Kidney (tissue), 13 donors: ENCODE measurements at regions not wholly inside any gene's neighbourhood (a gene's known extent, or its start where the extent isn't known, plus 50 kb on each side); places are given as distances from the start of the nearest gene placed in this dataset.

Experiments
- DNase-seq, 5 donors: peaks; one replicate each; pipeline ENCODE4 v3.0.0-alpha.2; 2013 to 2020
- FAIRE-seq: peaks from 2 replicates; lab custom pipeline; 2012; peaks lifted over from hg19 to GRCh38; lab: Jason Lieb, UNC
- H3K27ac ChIP-seq, 2 donors: one replicate each; pipeline ENCODE4 v1.7.0; 2013; ENCODE audit warnings: low read depth in 2 of 2, low read length in 2 of 2, inconsistent platforms in 1 of 2
- H3K27me3 ChIP-seq: one replicate; pipeline ENCODE4 v1.7.1; 2013; ENCODE audit warnings: low read length, inconsistent platforms; ENCODE audit not compliant: control insufficient read depth, insufficient read depth
- H3K36me3 ChIP-seq, 3 donors: one replicate each; pipeline versions ENCODE4 v1.7.0 to v1.7.1; 2013; ENCODE audit warnings: low read length in 3 of 3, control low read depth in 1 of 3, inconsistent platforms in 1 of 3; ENCODE audit not compliant: insufficient read depth in 3 of 3, control insufficient read depth in 2 of 3
- H3K4me1 ChIP-seq, 3 donors: one replicate each; pipeline versions ENCODE4 v1.7.0 to v1.7.1; 2013; ENCODE audit warnings: low read length in 3 of 3, inconsistent platforms in 1 of 3, low read depth in 1 of 3; ENCODE audit not compliant: control insufficient read depth in 2 of 3, insufficient read depth in 2 of 3
- H3K4me3 ChIP-seq, 3 donors: one replicate each; pipeline versions ENCODE4 v1.7.0 to v1.8.1; 2013; ENCODE audit warnings: low read length in 3 of 3, control low read depth in 1 of 3, inconsistent platforms in 1 of 3
- H3K9ac ChIP-seq, 3 donors: one replicate each; pipeline versions ENCODE4 v1.7.0 to v1.7.1; 2013; ENCODE audit warnings: low read length in 3 of 3, control low read depth in 1 of 3, inconsistent platforms in 1 of 3
- H3K9me3 ChIP-seq, 3 donors: one replicate each; pipeline versions ENCODE4 v1.7.0 to v1.7.1; 2013; ENCODE audit warnings: low read length in 3 of 3, control low read depth in 1 of 3, inconsistent platforms in 1 of 3; ENCODE audit not compliant: control insufficient read depth in 2 of 3, insufficient read depth in 1 of 3
- CTCF ChIP-seq: IDR thresholded peaks from 3 replicates; pipeline ENCODE4 v1.5.1; 2012; ENCODE audit warnings: mild to moderate bottlenecking, moderate library complexity, borderline replicate concordance; ENCODE audit not compliant: insufficient read depth; ENCODE audit errors: extremely low read depth
- intact Hi-C: fragments of 100-400 bp; cut with DNase I; formaldehyde crosslinking; loops from one replicate; pipeline ENCODE4 v1.11.1; 2022
- donor health status: control.
- donor health status: control.
- donor health status: control.
- donor health status: control.
- donor health status: control.
- donor health status: DM: yes; HTN: yes; CAD: no.
- donor health status: Normal renal cell carcinoma (clear cell type).

- Histone ChIP-seq H3K9me3 (no peaks in the 10 kb centered on the region), H3K27ac (no peak overlapping the region), H3K4me1 (no peaks in the 10 kb centered on the region), H3K4me3 (no peak overlapping the region), H3K36me3 (no peaks in the 10 kb centered on the region), H3K9ac (no peak overlapping the region), H3K27me3 (no peaks in the 10 kb centered on the region)
- FAIRE-seq (no peak), DNase-seq (no peak)
- TF ChIP-seq CTCF: no peak
- intact Hi-C loops: no loop called here
These were observed 161.5 kb downstream of the RPS29 start for GRCh38 chr14:49424436-49425331.

- TF ChIP-seq CTCF: no peak
- Histone ChIP-seq H3K36me3 (no peaks in the 10 kb centered on the region), H3K4me1 (no peaks in the 10 kb centered on the region), H3K27me3 (no peaks in the 10 kb centered on the region), H3K9ac (no peak overlapping the region), H3K4me3 (no peak overlapping the region), H3K27ac (no peak overlapping the region), H3K9me3 (no peaks in the 10 kb centered on the region)
- intact Hi-C loops: no loop called here
- no peak for FAIRE-seq
- DNase-seq: no peak
These were observed 166.0 kb downstream of the RPS29 start for GRCh38 chr14:49420201-49420600.

- no peaks in the 10 kb centered on the region for H3K9me3 ChIP-seq
- no peak overlapping the region for H3K4me3 ChIP-seq
- FAIRE-seq (no peak), DNase-seq (no peak)
- no peak for TF ChIP-seq CTCF
- no peaks in the 10 kb centered on the region for H3K27me3 ChIP-seq
- no peak overlapping the region for H3K9ac ChIP-seq
- no peaks in the 10 kb centered on the region for H3K4me1 ChIP-seq
- H3K27ac ChIP-seq: no peak overlapping the region
- no peaks in the 10 kb centered on the region for H3K36me3 ChIP-seq
- intact Hi-C loops: no loop called here
These were observed 167.4 kb downstream of the RPS29 start for GRCh38 chr14:49418789-49419188.
